Esophagus squamous epithelium (tissue), 4 donors: ENCODE measurements at regions not wholly inside any gene's neighbourhood (a gene's known extent, or its start where the extent isn't known, plus 50 kb on each side); places are given as distances from the start of the nearest gene placed in this dataset.

ENCODE experiments used
- POLR2A ChIP-seq, 4 donors: fragments of 450-650 bp; IDR thresholded peaks; one replicate each; pipeline ENCODE4 v1.6.1; 2017; ENCODE audit warnings: antibody characterized with exemption in 4 of 4, mild to moderate bottlenecking in 4 of 4, moderate library complexity in 3 of 4
- TF ChIP-seq, protein P1 (sequence below), 6 experiments: fragments of 450-650 bp in 4 of 6; fragments of 200-600 bp in 2 of 6; sonication (generic) in 2 of 6; IDR thresholded peaks; one replicate each; pipeline ENCODE4 v1.5.1; 2016 to 2019; ENCODE audit warnings: antibody characterized with exemption in 6 of 6, mild to moderate bottlenecking in 4 of 6, moderate library complexity in 4 of 6

DNA sequence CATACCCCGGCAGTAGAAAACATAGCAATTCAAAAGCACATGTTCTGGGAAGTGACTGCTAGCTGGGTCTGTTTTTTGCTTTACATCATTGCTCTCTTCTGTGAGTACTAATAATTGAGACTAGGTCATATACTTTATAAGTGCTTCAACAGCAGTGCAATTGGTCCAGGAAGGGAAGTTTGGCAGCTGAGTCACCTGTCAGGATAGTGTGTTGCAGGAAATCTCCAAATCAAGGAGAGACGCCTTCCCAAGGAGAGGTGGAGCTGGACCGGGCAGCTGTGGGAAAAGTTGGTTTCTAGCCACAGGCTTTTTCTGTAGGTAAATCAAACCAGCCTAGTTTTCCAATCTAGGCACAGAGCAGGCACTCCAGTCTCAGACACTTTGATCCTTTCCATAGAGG lies 330.1 kb downstream of the ENC1 start:
- TF ChIP-seq, protein P1, sequence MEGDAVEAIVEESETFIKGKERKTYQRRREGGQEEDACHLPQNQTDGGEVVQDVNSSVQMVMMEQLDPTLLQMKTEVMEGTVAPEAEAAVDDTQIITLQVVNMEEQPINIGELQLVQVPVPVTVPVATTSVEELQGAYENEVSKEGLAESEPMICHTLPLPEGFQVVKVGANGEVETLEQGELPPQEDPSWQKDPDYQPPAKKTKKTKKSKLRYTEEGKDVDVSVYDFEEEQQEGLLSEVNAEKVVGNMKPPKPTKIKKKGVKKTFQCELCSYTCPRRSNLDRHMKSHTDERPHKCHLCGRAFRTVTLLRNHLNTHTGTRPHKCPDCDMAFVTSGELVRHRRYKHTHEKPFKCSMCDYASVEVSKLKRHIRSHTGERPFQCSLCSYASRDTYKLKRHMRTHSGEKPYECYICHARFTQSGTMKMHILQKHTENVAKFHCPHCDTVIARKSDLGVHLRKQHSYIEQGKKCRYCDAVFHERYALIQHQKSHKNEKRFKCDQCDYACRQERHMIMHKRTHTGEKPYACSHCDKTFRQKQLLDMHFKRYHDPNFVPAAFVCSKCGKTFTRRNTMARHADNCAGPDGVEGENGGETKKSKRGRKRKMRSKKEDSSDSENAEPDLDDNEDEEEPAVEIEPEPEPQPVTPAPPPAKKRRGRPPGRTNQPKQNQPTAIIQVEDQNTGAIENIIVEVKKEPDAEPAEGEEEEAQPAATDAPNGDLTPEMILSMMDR (IDR thresholded peaks at IDR 0.05) = no peak
- no peak for TF ChIP-seq POLR2A (IDR thresholded peaks at IDR 0.05)
